IMR-90 (cell line): ENCODE measurements at regions not wholly inside any gene's neighbourhood (a gene's known extent, or its start where the extent isn't known, plus 50 kb on each side); places are given as distances from the start of the nearest gene placed in this dataset.

Source experiments
- ATAC-seq: fragments of 200-7000 bp; cut with Tn5 transposase; 2 replicates; pipeline ENCODE4 v1.9.1; 2020; ENCODE audit warnings: low read depth, mild to moderate bottlenecking, moderate library complexity
- BruUV-seq: library from RNA; stranded (reverse); fragments of 400-500 nt; replicated peaks from 2 replicates; lab custom pipeline; 2021; lab: Mats Ljungman, UMichigan
- CTCF ChIA-PET: fragments of 300-600 bp; formaldehyde crosslinking; extraction: SDS; loops from one replicate; lab custom pipeline; 2021; ENCODE audit warnings: antibody characterized with exemption; lab: Yijun Ruan, JAX
- POLR2A ChIA-PET: fragments of 300-600 bp; sonication (Branson Sonifier 250); formaldehyde crosslinking; loops from one replicate; lab custom pipeline; 2022; ENCODE audit warnings: antibody characterized with exemption; ENCODE audit not compliant: unreplicated experiment; lab: Charles Lee
- DNase-seq: peaks from one replicate; pipeline ENCODE4 v3.0.0; 2013
- H2AFZ ChIP-seq: replicated peaks from 2 replicates; pipeline ENCODE3; 2013; ENCODE audit warnings: low read length, mild to moderate bottlenecking; ENCODE audit not compliant: poor library complexity
- H2AK5ac ChIP-seq: 2 replicates; pipeline ENCODE4 v1.6.1; 2013; ENCODE audit warnings: low read depth, low read length, inconsistent platforms
- H2AK9ac ChIP-seq: replicated peaks from 2 replicates; pipeline ENCODE3; 2013; ENCODE audit warnings: mild to moderate bottlenecking, low read depth, low read length, moderate library complexity; ENCODE audit not compliant: poor library complexity
- H2BK120ac ChIP-seq: 2 replicates; pipeline ENCODE4 v1.6.1; 2013; ENCODE audit warnings: low read depth, low read length, inconsistent platforms
- H2BK15ac ChIP-seq: 3 replicates; pipeline ENCODE4 v1.6.1; 2013; ENCODE audit warnings: low read depth, low read length, inconsistent platforms
- H2BK20ac ChIP-seq: 2 replicates; pipeline ENCODE4 v1.6.1; 2013; ENCODE audit warnings: low read depth, mild to moderate bottlenecking, inconsistent platforms, low read length, moderate library complexity
- H2BK5ac ChIP-seq: 2 replicates; pipeline ENCODE4 v1.6.1; 2013; ENCODE audit warnings: mild to moderate bottlenecking, low read depth, low read length, inconsistent platforms; ENCODE audit not compliant: poor library complexity, severe bottlenecking
- H3K14ac ChIP-seq: replicated peaks from 2 replicates; pipeline ENCODE4 v1.6.1; 2013; ENCODE audit warnings: low read depth, low read length, inconsistent platforms
- H3K18ac ChIP-seq: 2 replicates; pipeline ENCODE4 v1.6.1; 2013; ENCODE audit warnings: low read depth, low read length, control low read depth
- H3K23ac ChIP-seq: 2 replicates; pipeline ENCODE4 v1.6.1; 2013; ENCODE audit warnings: low read depth, low read length, inconsistent platforms
- H3K27ac ChIP-seq: 2 replicates; pipeline ENCODE4 v1.5.1; 2013; ENCODE audit warnings: mild to moderate bottlenecking, control low read depth, low read length; ENCODE audit not compliant: insufficient read depth
- H3K27me3 ChIP-seq: 2 replicates; pipeline ENCODE4 v1.6.1; 2013; ENCODE audit warnings: low read length; ENCODE audit not compliant: control insufficient read depth, insufficient read depth
- H3K36me3 ChIP-seq: 2 replicates; pipeline ENCODE4 v1.6.1; 2013; ENCODE audit warnings: low read length, mixed read lengths; ENCODE audit not compliant: control insufficient read depth, insufficient read depth
- H3K4ac ChIP-seq: 2 replicates; pipeline ENCODE4 v1.6.1; 2013; ENCODE audit warnings: low read depth, low read length, inconsistent platforms
- H3K4me1 ChIP-seq: 2 replicates; pipeline ENCODE4 v1.6.1; 2013; ENCODE audit warnings: low read length, mixed read lengths; ENCODE audit not compliant: control insufficient read depth, insufficient read depth
- H3K4me2 ChIP-seq: 2 replicates; pipeline ENCODE4 v1.6.1; 2013; ENCODE audit warnings: low read depth, mild to moderate bottlenecking, control low read depth, low read length, moderate library complexity
- H3K4me3 ChIP-seq: 2 replicates; pipeline ENCODE4 v1.5.1; 2013; ENCODE audit warnings: low read depth, mild to moderate bottlenecking, control low read depth, low read length, moderate library complexity; ENCODE audit not compliant: insufficient read depth
- H3K56ac ChIP-seq: 2 replicates; pipeline ENCODE4 v1.6.1; 2013; ENCODE audit warnings: low read length, inconsistent platforms; ENCODE audit not compliant: insufficient read depth; ENCODE audit errors: extremely low read depth
- H3K79me1 ChIP-seq, 2 experiments: 2 replicates each; pipeline ENCODE4 v1.6.1; 2013; ENCODE audit warnings: low read length in 2 of 2, inconsistent platforms in 1 of 2, low read depth in 1 of 2
- H3K9ac ChIP-seq: 2 replicates; pipeline ENCODE4 v1.6.1; 2013; ENCODE audit warnings: low read depth, low read length, control low read depth
- H3K9me1 ChIP-seq: 2 replicates; pipeline ENCODE4 v1.6.1; 2013; ENCODE audit warnings: low read length, inconsistent platforms; ENCODE audit not compliant: insufficient read depth
- H3K9me3 ChIP-seq: 2 replicates; pipeline ENCODE4 v1.6.1; 2013; ENCODE audit warnings: low read length; ENCODE audit not compliant: control insufficient read depth, insufficient read depth
- H4K20me1 ChIP-seq: 2 replicates; pipeline ENCODE4 v1.6.1; 2013; ENCODE audit warnings: low read length, inconsistent platforms; ENCODE audit not compliant: insufficient read depth
- H4K5ac ChIP-seq: 2 replicates; pipeline ENCODE4 v1.6.1; 2013; ENCODE audit warnings: mild to moderate bottlenecking, low read depth, low read length, control low read depth
- H4K8ac ChIP-seq, 2 experiments: 2 replicates each; pipeline ENCODE4 v1.6.1; 2013; ENCODE audit warnings: low read depth in 2 of 2, low read length in 2 of 2, control low read depth in 1 of 2, inconsistent platforms in 1 of 2
- H4K91ac ChIP-seq: 2 replicates; pipeline ENCODE4 v1.6.1; 2013; ENCODE audit warnings: low read depth, low read length, inconsistent platforms; ENCODE audit not compliant: insufficient read depth
- BHLHE40 ChIP-seq: fragments of 150-350 bp; IDR thresholded peaks from 2 replicates; pipeline ENCODE4 v1.6.1; 2016; ENCODE audit warnings: mild to moderate bottlenecking, low read depth, low read length
- CEBPB ChIP-seq: IDR thresholded peaks from 2 replicates; pipeline ENCODE4 v1.6.1; 2012; ENCODE audit warnings: low read depth, low read length, improper control_type of control experiment
- CHD1 ChIP-seq: IDR thresholded peaks from 2 replicates; pipeline ENCODE4 v1.6.1; 2012; ENCODE audit warnings: low read depth, low read length, improper control_type of control experiment
- MAFK ChIP-seq: IDR thresholded peaks from 2 replicates; pipeline ENCODE4 v1.6.1; 2012; ENCODE audit warnings: low read depth, low read length, improper control_type of control experiment
- MXI1 ChIP-seq: IDR thresholded peaks from 2 replicates; pipeline ENCODE4 v1.6.1; 2012; ENCODE audit warnings: low read depth, mild to moderate bottlenecking, low read length, moderate library complexity, borderline replicate concordance
- NFE2L2 ChIP-seq: fragments of 150-350 bp; IDR thresholded peaks from 2 replicates; pipeline ENCODE4 v1.6.1; 2016; ENCODE audit warnings: low read depth, mild to moderate bottlenecking, low read length
- POLR2A ChIP-seq: IDR thresholded peaks from 2 replicates; pipeline ENCODE4 v1.6.1; 2012; ENCODE audit warnings: mild to moderate bottlenecking, low read depth, low read length
- RAD21 ChIP-seq: IDR thresholded peaks from 2 replicates; pipeline ENCODE4 v1.6.1; 2012; ENCODE audit warnings: low read length, improper control_type of control experiment
- RCOR1 ChIP-seq: IDR thresholded peaks from 2 replicates; pipeline ENCODE4 v1.6.1; 2012; ENCODE audit warnings: mild to moderate bottlenecking, low read length, improper control_type of control experiment; ENCODE audit not compliant: insufficient replicate concordance
- RFX5 ChIP-seq: IDR thresholded peaks from 2 replicates; pipeline ENCODE4 v1.8.0; 2012; ENCODE audit warnings: low read depth, mild to moderate bottlenecking, low read length, moderate library complexity
- SMC3 ChIP-seq: fragments of 150-350 bp; IDR thresholded peaks from 2 replicates; pipeline ENCODE4 v1.6.1; 2016; ENCODE audit warnings: low read depth, mild to moderate bottlenecking, antibody characterized with exemption, low read length, moderate library complexity
- WGBS, 2 experiments: methylation state at CpG; one replicate each; pipeline versions ENCODE4 v1.1.5 to v1.1.7; 2013; ENCODE audit warnings: missing lambda C conversion rate in 2 of 2; ENCODE audit not compliant: insufficient read length in 1 of 2; ENCODE audit errors: extremely low coverage in 2 of 2; 5-methylcytosine and 5-hydroxymethylcytosine counted together
- dilution Hi-C: fragments of 300-500 bp; cut with HindIII; formaldehyde crosslinking; loops from one replicate; pipeline ENCODE4 v1.14.3; 2018; ENCODE audit warnings: low sequenced_read_pairs; ENCODE audit not compliant: unreplicated experiment
- in situ Hi-C: fragments of 300-500 bp; cut with MboI; formaldehyde crosslinking; loops from 3 replicates; pipeline ENCODE4 v1.14.3; 2019; ENCODE audit warnings: low sequenced_read_pairs, inconsistent platforms, mixed read lengths
- intact Hi-C: fragments of 100-400 bp; cut with micrococcal nuclease; formaldehyde crosslinking; loops from 2 replicates; pipeline ENCODE4 v1.10.0; 2022
- TF ChIP-seq, protein P1 (sequence below): fragments of 150-350 bp; IDR thresholded peaks from 2 replicates; pipeline ENCODE4 v1.6.1; 2016; ENCODE audit warnings: low read depth, mild to moderate bottlenecking, low read length, moderate library complexity, borderline replicate concordance
- TF ChIP-seq, protein P2 (sequence below): fragments of 150-350 bp; IDR thresholded peaks from 2 replicates; pipeline ENCODE4 v1.6.1; 2017; ENCODE audit warnings: mild to moderate bottlenecking, antibody characterized with exemption, low read length, low read depth
- TF ChIP-seq, protein P3 (sequence below): conservative IDR thresholded peaks from 2 replicates; pipeline ENCODE4 v1.5.1; 2012; ENCODE audit warnings: mild to moderate bottlenecking, low read depth, low read length, improper control_type of control experiment

DNA sequence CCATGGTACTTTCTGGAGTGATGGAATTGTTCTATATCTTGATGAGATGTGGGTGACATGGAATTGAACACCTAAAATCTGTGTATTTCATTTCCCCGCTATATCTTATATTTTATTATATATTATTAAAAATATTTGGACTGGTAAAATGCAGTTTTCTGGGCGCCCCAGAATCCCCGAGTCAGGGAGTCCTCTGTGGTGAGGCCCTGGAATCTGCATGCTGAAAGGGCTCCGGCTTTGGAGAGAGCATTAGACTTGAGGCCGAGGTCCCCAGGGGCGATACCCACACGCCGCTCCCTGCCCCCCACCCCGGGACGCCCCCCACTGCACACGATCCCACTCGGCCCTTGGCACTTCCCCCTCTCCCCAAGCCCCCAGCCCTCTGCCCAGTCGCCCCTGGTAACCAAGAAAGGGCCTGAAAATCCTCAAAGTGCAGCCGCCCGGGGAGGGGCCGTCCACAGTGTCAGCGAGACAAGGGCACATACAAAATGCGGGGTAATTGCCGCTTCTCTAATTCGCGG, 126.0 kb downstream of the ZFP36L2 start:
- no peak overlapping the region for H3K9ac ChIP-seq
- no peak overlapping the region for H3K4me2 ChIP-seq
- no TSS peak for BruUV-seq

More for the DNA sequence above, 126.0 kb downstream of the ZFP36L2 start:
- Histone ChIP-seq H3K14ac (0 out of 2 replicates have a peak overlapping the region, but pooled peaks have one; percentile 37), H2AFZ (peak overlapping the region; percentile 81), H2BK5ac (no peak overlapping the region), H2BK15ac (no peak overlapping the region; the same call in 2 of the 3 replicates), H3K9me3 (no peaks in the 10 kb centered on the region; the same call in 1 of the 2 replicates), H2AK9ac (no peak overlapping the region), H3K4me1 (peaks cover 26% of the 10 kb centered on the region), H4K20me1 (no peaks in the 10 kb centered on the region), H4K5ac (no peak overlapping the region; the same call in 1 of the 2 replicates), H3K23ac (no peak overlapping the region), H2BK120ac (peak overlapping the region; percentile 34; the same call in 1 of the 2 replicates), H3K79me1 (0 out of 4 replicates have a peak, but pooled peaks cover 0 to 11% of the 10 kb centered on the region in 2 experiments), H3K4ac (no peak overlapping the region), H3K9me1 (peaks cover 13% of the 10 kb centered on the region), H4K91ac (no peak overlapping the region), H3K4me3 (no peak overlapping the region), H3K56ac (no peak overlapping the region), H3K18ac (peak overlapping the region; percentile 17; the same call in 1 of the 2 replicates), H2BK20ac (no peak overlapping the region), H3K36me3 (no peaks in the 10 kb centered on the region), H2AK5ac (0 out of 2 replicates have a peak overlapping the region, but pooled peaks have one; percentile 26), H3K27me3 (no peaks in the 10 kb centered on the region), H3K27ac (0 out of 2 replicates have a peak overlapping the region, but pooled peaks have one; percentile 1), H4K8ac (peak overlapping the region in 1 of 2 experiments; percentile 94; a peak in 1 of 4 replicates)
- DNase-seq (no peak), ATAC-seq (no peak)
- TF ChIP-seq, protein P1, sequence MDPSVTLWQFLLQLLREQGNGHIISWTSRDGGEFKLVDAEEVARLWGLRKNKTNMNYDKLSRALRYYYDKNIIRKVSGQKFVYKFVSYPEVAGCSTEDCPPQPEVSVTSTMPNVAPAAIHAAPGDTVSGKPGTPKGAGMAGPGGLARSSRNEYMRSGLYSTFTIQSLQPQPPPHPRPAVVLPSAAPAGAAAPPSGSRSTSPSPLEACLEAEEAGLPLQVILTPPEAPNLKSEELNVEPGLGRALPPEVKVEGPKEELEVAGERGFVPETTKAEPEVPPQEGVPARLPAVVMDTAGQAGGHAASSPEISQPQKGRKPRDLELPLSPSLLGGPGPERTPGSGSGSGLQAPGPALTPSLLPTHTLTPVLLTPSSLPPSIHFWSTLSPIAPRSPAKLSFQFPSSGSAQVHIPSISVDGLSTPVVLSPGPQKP, result no peak
- TF ChIP-seq RFX5, result no peak
- TF ChIP-seq, protein P2, sequence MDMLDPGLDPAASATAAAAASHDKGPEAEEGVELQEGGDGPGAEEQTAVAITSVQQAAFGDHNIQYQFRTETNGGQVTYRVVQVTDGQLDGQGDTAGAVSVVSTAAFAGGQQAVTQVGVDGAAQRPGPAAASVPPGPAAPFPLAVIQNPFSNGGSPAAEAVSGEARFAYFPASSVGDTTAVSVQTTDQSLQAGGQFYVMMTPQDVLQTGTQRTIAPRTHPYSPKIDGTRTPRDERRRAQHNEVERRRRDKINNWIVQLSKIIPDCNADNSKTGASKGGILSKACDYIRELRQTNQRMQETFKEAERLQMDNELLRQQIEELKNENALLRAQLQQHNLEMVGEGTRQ, result no peak
- no peak for TF ChIP-seq POLR2A
- no peak for TF ChIP-seq CHD1
- TF ChIP-seq CEBPB, result no peak
- TF ChIP-seq SMC3, result no peak
- no peak for TF ChIP-seq MAFK
- no peak for TF ChIP-seq BHLHE40
- TF ChIP-seq MXI1, result no peak
- TF ChIP-seq RCOR1, result no peak
- no peak for TF ChIP-seq NFE2L2
- no peak for TF ChIP-seq RAD21
- TF ChIP-seq, protein P3, sequence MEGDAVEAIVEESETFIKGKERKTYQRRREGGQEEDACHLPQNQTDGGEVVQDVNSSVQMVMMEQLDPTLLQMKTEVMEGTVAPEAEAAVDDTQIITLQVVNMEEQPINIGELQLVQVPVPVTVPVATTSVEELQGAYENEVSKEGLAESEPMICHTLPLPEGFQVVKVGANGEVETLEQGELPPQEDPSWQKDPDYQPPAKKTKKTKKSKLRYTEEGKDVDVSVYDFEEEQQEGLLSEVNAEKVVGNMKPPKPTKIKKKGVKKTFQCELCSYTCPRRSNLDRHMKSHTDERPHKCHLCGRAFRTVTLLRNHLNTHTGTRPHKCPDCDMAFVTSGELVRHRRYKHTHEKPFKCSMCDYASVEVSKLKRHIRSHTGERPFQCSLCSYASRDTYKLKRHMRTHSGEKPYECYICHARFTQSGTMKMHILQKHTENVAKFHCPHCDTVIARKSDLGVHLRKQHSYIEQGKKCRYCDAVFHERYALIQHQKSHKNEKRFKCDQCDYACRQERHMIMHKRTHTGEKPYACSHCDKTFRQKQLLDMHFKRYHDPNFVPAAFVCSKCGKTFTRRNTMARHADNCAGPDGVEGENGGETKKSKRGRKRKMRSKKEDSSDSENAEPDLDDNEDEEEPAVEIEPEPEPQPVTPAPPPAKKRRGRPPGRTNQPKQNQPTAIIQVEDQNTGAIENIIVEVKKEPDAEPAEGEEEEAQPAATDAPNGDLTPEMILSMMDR, result no peak
- POLR2A ChIA-PET, result interaction anchor here (0.5 kb wide), 1 partner anchor 114 kb away, joined by 3 read pairs; no protein-coding TSS in a partner anchor
- in situ Hi-C loops (no loop called here), intact Hi-C loops (loop anchor here (10.0 kb wide), 1 partner anchor 136 kb away; no protein-coding TSS in a partner anchor), dilution Hi-C loops (no loop called here)
- 52% methylated on average over 9 of the region's 21 CpGs; no CpG with 5 or more reads in 1 of the 2 experiments for WGBS, 2 experiments
- CTCF ChIA-PET, result no interaction called here
